HepG2 (cell line): ENCODE measurements at regions not wholly inside any gene's neighbourhood (a gene's known extent, or its start where the extent isn't known, plus 50 kb on each side); places are given as distances from the start of the nearest gene placed in this dataset.
A peak's percentile ranks its signal among the peaks of the same experiment; 100 is the strongest.

Experiments
- CHCHD3 ChIP-seq: sonication (generic); formaldehyde crosslinking; IDR thresholded peaks from 2 replicates; pipeline ENCODE4 v1.8.0; 2022; ENCODE audit warnings: mild to moderate bottlenecking, missing genetic modification reagents, moderate library complexity
- DMAP1 ChIP-seq: IDR thresholded peaks from 2 replicates; pipeline ENCODE4 v1.6.1; 2016
- ELF4 ChIP-seq: sonication (generic); formaldehyde crosslinking; IDR thresholded peaks from 2 replicates; pipeline ENCODE4 v1.5.0; 2020; ENCODE audit warnings: missing genetic modification reagents, mild to moderate bottlenecking, moderate library complexity, borderline replicate concordance
- FIP1L1 ChIP-seq: fragments of 200-400 bp; formaldehyde crosslinking; IDR thresholded peaks from 2 replicates; pipeline ENCODE4 v1.6.1; 2018; ENCODE audit warnings: low read depth, mild to moderate bottlenecking, low read length, moderate library complexity, borderline replicate concordance; ENCODE audit not compliant: insufficient read depth
- KDM2A ChIP-seq: sonication (generic); formaldehyde crosslinking; IDR thresholded peaks from 2 replicates; pipeline ENCODE4 v1.4.0; 2020; ENCODE audit warnings: low read depth, missing genetic modification reagents, borderline replicate concordance
- NRL ChIP-seq: sonication (generic); formaldehyde crosslinking; IDR thresholded peaks from 2 replicates; pipeline ENCODE4 v1.5.0; 2020; ENCODE audit warnings: missing genetic modification reagents, mild to moderate bottlenecking, moderate library complexity, borderline replicate concordance
- PLRG1 ChIP-seq: fragments of 450-650 bp; conservative IDR thresholded peaks from 2 replicates; pipeline ENCODE4 v1.6.1; 2016
- RFX3 ChIP-seq: IDR thresholded peaks from 2 replicates; pipeline ENCODE4 v1.6.1; 2016; ENCODE audit warnings: missing biosample characterization, missing genetic modification reagents
- SMAD3 ChIP-seq: sonication (generic); formaldehyde crosslinking; IDR thresholded peaks from 2 replicates; pipeline ENCODE4 v1.4.0; 2020; ENCODE audit warnings: missing genetic modification reagents
- SNRNP70 ChIP-seq: fragments of 200-400 bp; formaldehyde crosslinking; IDR thresholded peaks from 2 replicates; pipeline ENCODE4 v1.6.1; 2017; ENCODE audit warnings: mild to moderate bottlenecking, low read depth, low read length, moderate library complexity
- TBX3 ChIP-seq: fragments of 450-650 bp; IDR thresholded peaks from 2 replicates; pipeline ENCODE4 v1.6.1; 2017; ENCODE audit warnings: antibody characterized with exemption, mild to moderate bottlenecking, inconsistent platforms, borderline replicate concordance
- TCF7L2 ChIP-seq: IDR thresholded peaks from 2 replicates; pipeline ENCODE4 v1.6.1; 2011; ENCODE audit warnings: mild to moderate bottlenecking, low read depth, low read length, moderate library complexity
- TOE1 ChIP-seq: sonication (generic); formaldehyde crosslinking; IDR thresholded peaks from 2 replicates; pipeline ENCODE4 v1.4.0; 2020; ENCODE audit warnings: mild to moderate bottlenecking, missing genetic modification reagents
- XRCC5 ChIP-seq: fragments of 200-400 bp; formaldehyde crosslinking; optimal IDR thresholded peaks from 2 replicates; pipeline ENCODE3; 2017; ENCODE audit warnings: mild to moderate bottlenecking, low read length
- ZFP36L1 ChIP-seq: sonication (generic); formaldehyde crosslinking; IDR thresholded peaks from 2 replicates; pipeline ENCODE4 v1.8.0; 2022; ENCODE audit warnings: mild to moderate bottlenecking, missing genetic modification reagents, moderate library complexity
- ZNF274 ChIP-seq: sonication (generic); formaldehyde crosslinking; IDR thresholded peaks from 2 replicates; pipeline ENCODE4 v1.5.1; 2020; ENCODE audit warnings: mild to moderate bottlenecking, missing genetic modification reagents
- ZNF326 ChIP-seq: sonication (generic); formaldehyde crosslinking; IDR thresholded peaks from 2 replicates; pipeline ENCODE4 v1.4.0; 2020; ENCODE audit warnings: missing genetic modification reagents, borderline replicate concordance
- ZNF331 ChIP-seq: sonication (generic); formaldehyde crosslinking; IDR thresholded peaks from 2 replicates; pipeline ENCODE4 v1.4.0; 2020; ENCODE audit warnings: missing genetic modification reagents
- ZNF543 ChIP-seq: sonication (generic); formaldehyde crosslinking; IDR thresholded peaks from 2 replicates; pipeline ENCODE4 v1.4.0; 2020; ENCODE audit warnings: mild to moderate bottlenecking, missing genetic modification reagents
- ZNF546 ChIP-seq: sonication (generic); formaldehyde crosslinking; conservative IDR thresholded peaks from 2 replicates; pipeline ENCODE4 v1.8.1; 2023; ENCODE audit warnings: mild to moderate bottlenecking, missing genetic modification reagents
- ZNF550 ChIP-seq: sonication (generic); formaldehyde crosslinking; IDR thresholded peaks from 2 replicates; pipeline ENCODE4 v1.4.0; 2020; ENCODE audit warnings: mild to moderate bottlenecking, missing genetic modification reagents, borderline replicate concordance
- ZNF616 ChIP-seq: sonication (generic); formaldehyde crosslinking; IDR thresholded peaks from 2 replicates; pipeline ENCODE4 v1.5.0; 2020; ENCODE audit warnings: low read depth, mild to moderate bottlenecking, missing genetic modification reagents
- ZNF713 ChIP-seq: sonication (generic); formaldehyde crosslinking; IDR thresholded peaks from 2 replicates; pipeline ENCODE4 v1.4.0; 2020; ENCODE audit warnings: mild to moderate bottlenecking, missing genetic modification reagents
- ZNF761 ChIP-seq: sonication (generic); formaldehyde crosslinking; conservative IDR thresholded peaks from 2 replicates; pipeline ENCODE4 v1.4.0; 2020; ENCODE audit warnings: mild to moderate bottlenecking, missing genetic modification reagents
- ZNF841 ChIP-seq: sonication (generic); formaldehyde crosslinking; IDR thresholded peaks from 2 replicates; pipeline ENCODE4 v1.8.1; 2023; ENCODE audit warnings: missing genetic modification reagents, borderline replicate concordance
- TF ChIP-seq, protein P1 (sequence below): sonication (generic); formaldehyde crosslinking; IDR thresholded peaks from 2 replicates; pipeline ENCODE4 v1.8.0; 2022; ENCODE audit warnings: missing genetic modification reagents, low read depth, mild to moderate bottlenecking, borderline replicate concordance
- TF ChIP-seq, protein P2 (sequence below): IDR thresholded peaks from 2 replicates; pipeline ENCODE4 v1.6.1; 2016; ENCODE audit warnings: missing compliant biosample characterization, missing genetic modification reagents, borderline replicate concordance
- TF ChIP-seq, protein P3 (sequence below): sonication (generic); formaldehyde crosslinking; IDR thresholded peaks from 2 replicates; pipeline ENCODE4 v1.5.1; 2020; ENCODE audit warnings: missing genetic modification reagents, mild to moderate bottlenecking, borderline replicate concordance

DNA sequence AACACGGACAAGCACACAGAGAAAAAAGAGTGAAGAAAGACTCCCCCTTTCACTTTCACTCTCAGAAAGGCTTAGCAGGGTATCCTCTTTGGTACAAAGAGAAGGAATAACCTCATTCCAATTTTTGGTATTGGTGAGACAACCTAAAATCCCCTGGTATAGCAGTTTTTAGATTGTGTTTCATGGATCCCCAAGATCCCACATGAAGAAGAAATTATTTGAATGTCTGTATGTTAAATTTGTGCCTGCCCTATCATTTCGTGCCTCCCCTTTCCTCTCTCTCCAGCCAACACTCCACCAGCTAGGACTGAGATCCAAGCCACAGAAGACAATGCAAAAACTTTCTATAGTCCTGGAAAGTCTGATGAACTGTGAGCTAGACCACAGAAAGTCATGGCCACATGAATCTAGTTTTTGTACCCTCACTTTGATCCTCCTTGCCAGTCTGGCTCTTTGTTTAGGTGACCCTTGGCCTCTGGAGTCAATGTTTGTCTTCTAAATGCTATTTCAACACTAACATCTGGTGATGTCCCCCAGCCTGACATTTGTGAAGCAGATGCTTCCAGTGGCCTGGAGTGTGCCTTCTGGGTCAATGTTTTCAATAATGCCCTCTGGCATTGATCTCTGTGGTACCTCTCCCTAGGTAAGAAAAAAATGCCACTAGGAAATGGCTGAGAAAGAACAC, 181.9 kb upstream of the BMP4 start (continued):
- no peak for TF ChIP-seq ZNF326 (CRISPR knock-in tag)
- TF ChIP-seq NRL (CRISPR knock-in tag): no peak
- TF ChIP-seq TBX3: peak; percentile 88
- TF ChIP-seq ZNF841 (CRISPR knock-in tag): no peak
- TF ChIP-seq, protein P1, sequence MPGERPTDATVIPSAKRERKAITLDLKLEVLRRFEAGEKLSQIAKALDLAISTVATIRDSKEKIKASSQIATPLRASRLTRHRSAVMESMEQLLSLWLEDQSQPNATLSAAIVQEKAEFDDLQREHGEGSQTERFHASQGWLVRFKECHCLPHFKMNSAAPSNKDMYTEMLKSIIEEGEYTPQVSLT (CRISPR knock-in tag): no peak
- no peak for TF ChIP-seq ZNF616 (CRISPR knock-in tag)
- no peak for TF ChIP-seq FIP1L1
- TF ChIP-seq ZNF550 (CRISPR knock-in tag): no peak
- no peak for TF ChIP-seq CHCHD3 (CRISPR knock-in tag)
- 0 out of 2 replicates have a peak, but pooled peaks have one; percentile 20 for TF ChIP-seq TOE1 (CRISPR knock-in tag)
- TF ChIP-seq DMAP1 (CRISPR knock-in tag): peak; percentile 88; the same call in 1 of the 2 replicates
- TF ChIP-seq PLRG1: no peak
- no peak for TF ChIP-seq RFX3 (CRISPR knock-in tag)
- peak; percentile 94 for TF ChIP-seq SMAD3
- TF ChIP-seq ZNF331 (CRISPR knock-in tag): peak; percentile 95
- TF ChIP-seq XRCC5: peak; percentile 83
- no peak for TF ChIP-seq ELF4 (CRISPR knock-in tag)
- TF ChIP-seq ZNF543 (CRISPR knock-in tag): no peak; the same call in 1 of the 2 replicates
- TF ChIP-seq TCF7L2: peak; percentile 94
- TF ChIP-seq, protein P2, sequence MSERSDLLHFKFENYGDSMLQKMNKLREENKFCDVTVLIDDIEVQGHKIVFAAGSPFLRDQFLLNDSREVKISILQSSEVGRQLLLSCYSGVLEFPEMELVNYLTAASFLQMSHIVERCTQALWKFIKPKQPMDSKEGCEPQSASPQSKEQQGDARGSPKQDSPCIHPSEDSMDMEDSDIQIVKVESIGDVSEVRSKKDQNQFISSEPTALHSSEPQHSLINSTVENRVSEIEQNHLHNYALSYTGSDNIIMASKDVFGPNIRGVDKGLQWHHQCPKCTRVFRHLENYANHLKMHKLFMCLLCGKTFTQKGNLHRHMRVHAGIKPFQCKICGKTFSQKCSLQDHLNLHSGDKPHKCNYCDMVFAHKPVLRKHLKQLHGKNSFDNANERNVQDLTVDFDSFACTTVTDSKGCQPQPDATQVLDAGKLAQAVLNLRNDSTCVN (CRISPR knock-in tag): peak; percentile 89
- TF ChIP-seq ZNF713 (CRISPR knock-in tag): no peak
- TF ChIP-seq, protein P3, sequence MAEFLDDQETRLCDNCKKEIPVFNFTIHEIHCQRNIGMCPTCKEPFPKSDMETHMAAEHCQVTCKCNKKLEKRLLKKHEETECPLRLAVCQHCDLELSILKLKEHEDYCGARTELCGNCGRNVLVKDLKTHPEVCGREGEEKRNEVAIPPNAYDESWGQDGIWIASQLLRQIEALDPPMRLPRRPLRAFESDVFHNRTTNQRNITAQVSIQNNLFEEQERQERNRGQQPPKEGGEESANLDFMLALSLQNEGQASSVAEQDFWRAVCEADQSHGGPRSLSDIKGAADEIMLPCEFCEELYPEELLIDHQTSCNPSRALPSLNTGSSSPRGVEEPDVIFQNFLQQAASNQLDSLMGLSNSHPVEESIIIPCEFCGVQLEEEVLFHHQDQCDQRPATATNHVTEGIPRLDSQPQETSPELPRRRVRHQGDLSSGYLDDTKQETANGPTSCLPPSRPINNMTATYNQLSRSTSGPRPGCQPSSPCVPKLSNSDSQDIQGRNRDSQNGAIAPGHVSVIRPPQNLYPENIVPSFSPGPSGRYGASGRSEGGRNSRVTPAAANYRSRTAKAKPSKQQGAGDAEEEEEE (CRISPR knock-in tag): no peak
- peak; percentile 67; the same call in 1 of the 2 replicates for TF ChIP-seq ZFP36L1
- no peak for TF ChIP-seq SNRNP70
- 0 out of 2 replicates have a peak, but pooled peaks have one; percentile 46 for TF ChIP-seq KDM2A
- TF ChIP-seq ZNF761 (CRISPR knock-in tag): peak; percentile 81; the same call in 1 of the 2 replicates
- no peak for TF ChIP-seq ZNF546 (CRISPR knock-in tag)
- TF ChIP-seq ZNF274 (CRISPR knock-in tag): no peak
